DMS79 (cell line): ENCODE measurements at regions not wholly inside any gene's neighbourhood (a gene's known extent, or its start where the extent isn't known, plus 50 kb on each side); places are given as distances from the start of the nearest gene placed in this dataset.
"Not testable (repeated sequence)": the region's sequence is repeated elsewhere in the genome, so short reads cannot be mapped to it uniquely, and the experiment has no call there.

Experiments used
- DNase-seq: peaks from one replicate; lab custom pipeline; 2025; lab: John Stamatoyannopoulos, UW

DNA sequence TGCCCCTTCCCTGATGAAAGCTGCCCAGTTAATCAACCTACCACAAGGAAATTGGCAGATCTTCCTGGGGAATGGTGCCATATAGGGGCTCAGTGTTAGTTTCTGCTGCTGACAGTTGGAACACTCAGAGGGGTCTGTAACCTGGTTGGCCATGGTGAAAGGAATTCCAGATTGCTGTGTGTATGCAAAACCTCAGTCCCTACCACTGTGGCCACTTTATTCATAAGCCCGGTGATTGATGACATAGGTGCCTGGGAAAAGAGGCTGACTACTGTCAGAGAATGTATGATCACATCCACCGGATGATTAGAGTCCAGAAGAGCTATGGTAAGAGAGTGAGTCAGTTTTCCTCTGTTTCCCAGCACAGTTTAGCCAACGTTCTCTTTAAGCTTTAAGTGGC is 363.9 kb upstream of the NPAP1 start:
- not testable (repeated sequence) for DNase-seq

GRCh38 chr15:24316326-24316725 is 359.2 kb upstream of the NPAP1 start:
- not testable (repeated sequence) for DNase-seq

GRCh38 chr15:24318981-24319380 is 356.6 kb upstream of the NPAP1 start:
- no peak for DNase-seq

- DNase-seq = not testable (repeated sequence)
Measured at GRCh38 chr15:24324096-24324495, 351.5 kb upstream of the NPAP1 start.

DNA sequence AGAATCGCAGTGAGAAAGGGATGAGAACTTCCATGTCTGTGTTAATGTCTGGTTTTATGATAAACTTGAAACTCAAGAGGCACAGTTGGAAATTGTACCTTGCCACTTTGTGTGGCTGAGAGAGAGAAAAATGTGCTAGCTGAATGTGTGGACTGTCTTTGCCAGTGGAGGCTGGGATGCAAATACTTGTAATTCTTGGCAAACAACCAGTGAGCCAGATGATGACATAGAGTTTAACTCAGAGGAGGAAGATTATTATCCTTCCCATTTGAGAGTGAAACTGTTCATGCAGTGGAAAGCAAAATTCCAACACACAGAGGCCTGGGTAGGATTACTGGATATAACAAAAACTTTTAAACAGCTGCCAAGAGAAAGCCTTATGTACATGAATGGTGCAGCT is 349.1 kb upstream of the NPAP1 start:
- not testable (repeated sequence) for DNase-seq

DNA sequence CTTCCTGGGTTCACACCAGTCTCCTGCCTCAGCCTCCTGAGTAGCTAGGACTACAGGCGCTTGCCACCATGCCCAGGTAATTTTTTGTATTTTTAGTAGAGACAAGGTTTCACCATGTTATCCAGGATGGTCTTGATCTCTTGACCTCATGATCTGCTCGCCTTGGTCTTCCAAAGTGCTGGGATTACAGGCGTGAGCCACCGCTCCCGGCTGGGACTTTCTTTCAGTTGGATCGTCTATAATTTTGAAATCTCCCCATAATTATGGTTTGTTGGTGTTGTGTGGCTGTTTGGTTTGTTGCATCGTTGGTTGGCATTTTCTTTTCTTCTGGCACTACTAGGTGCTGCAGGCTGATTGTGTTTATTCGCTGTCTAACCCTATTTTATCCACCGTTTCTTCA is 343.6 kb upstream of the NPAP1 start:
- DNase-seq = not testable (repeated sequence)

GRCh38 chr15:24341876-24342275 is 333.7 kb upstream of the NPAP1 start:
- DNase-seq = not testable (repeated sequence)

GRCh38 chr15:24352777-24353176 is 322.8 kb upstream of the NPAP1 start:
- not testable (repeated sequence) for DNase-seq

DNA sequence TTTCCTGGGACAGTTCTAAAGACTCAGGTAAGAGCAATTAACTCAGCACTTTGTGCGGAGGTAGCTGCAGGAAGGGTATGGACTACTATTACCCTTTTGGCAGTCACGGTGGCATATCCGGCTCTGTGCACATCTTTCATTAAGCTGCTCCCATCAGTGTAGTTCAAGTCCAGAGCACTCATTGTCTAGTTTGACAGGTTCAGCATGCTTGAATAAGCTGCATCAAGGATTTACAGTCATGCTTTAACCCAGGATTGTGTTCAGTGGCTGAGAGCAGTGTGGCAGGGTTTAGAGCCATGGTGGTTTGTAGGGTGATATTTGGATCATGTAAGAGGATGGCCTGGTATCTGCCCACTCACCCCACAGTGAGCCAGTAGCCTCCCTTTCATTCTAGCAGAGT is 294.5 kb upstream of the NPAP1 start:
- not testable (repeated sequence) for DNase-seq

DNA sequence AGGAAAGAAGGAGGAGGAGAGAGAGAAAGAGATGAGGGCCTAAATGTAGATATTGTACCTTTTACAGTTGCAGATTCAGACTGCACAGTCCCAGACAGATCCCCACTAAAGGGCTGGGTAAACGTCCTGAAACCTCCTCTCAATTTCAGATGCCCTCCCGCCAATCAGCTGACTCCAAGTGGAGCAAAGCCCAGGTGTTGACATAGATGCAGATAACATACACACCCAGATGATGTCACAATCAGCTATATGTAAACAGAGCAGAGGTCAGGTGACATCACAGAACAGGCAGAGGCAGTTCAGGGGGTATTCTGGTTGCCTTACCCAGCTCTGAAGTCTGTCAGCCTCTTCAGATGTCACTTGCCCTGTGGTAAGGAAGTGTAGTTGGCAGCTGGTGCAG is 290.3 kb upstream of the NPAP1 start:
- not testable (repeated sequence) for DNase-seq

- DNase-seq = no peak
Measured at GRCh38 chr15:24394303-24394702, 281.3 kb upstream of the NPAP1 start.

GRCh38 chr15:24412649-24413048 is 262.9 kb upstream of the NPAP1 start:
- DNase-seq = not testable (repeated sequence)

- not testable (repeated sequence) for DNase-seq
Measured at GRCh38 chr15:24426286-24427054, 249.1 kb upstream of the NPAP1 start.

- not testable (repeated sequence) for DNase-seq
Measured at GRCh38 chr15:24427055-24427400, 248.5 kb upstream of the NPAP1 start.

GRCh38 chr15:24435075-24435820 is 240.3 kb upstream of the NPAP1 start:
- DNase-seq = not testable (repeated sequence)

GRCh38 chr15:24437270-24437669 is 238.3 kb upstream of the NPAP1 start:
- DNase-seq = not testable (repeated sequence)

DNA sequence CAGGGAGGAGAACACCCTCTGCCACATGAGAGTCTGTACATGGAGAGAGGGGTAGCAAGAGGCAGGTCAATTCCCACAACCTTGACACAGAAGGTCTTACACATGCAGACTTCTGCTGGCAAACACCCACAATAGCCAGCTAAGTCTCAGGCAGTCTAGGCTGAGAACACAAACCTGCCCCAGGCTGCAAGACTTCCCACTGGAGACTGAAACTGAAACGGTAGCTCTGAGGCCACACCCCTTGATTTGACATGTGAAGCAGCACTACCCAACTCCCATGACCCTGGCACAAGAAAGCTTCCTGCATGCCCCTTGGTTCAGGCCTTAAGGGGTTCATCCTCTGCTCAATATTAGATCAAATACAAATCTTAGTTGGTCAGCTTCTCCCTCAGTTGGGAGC is 237.8 kb upstream of the NPAP1 start:
- DNase-seq = not testable (repeated sequence)

DNA sequence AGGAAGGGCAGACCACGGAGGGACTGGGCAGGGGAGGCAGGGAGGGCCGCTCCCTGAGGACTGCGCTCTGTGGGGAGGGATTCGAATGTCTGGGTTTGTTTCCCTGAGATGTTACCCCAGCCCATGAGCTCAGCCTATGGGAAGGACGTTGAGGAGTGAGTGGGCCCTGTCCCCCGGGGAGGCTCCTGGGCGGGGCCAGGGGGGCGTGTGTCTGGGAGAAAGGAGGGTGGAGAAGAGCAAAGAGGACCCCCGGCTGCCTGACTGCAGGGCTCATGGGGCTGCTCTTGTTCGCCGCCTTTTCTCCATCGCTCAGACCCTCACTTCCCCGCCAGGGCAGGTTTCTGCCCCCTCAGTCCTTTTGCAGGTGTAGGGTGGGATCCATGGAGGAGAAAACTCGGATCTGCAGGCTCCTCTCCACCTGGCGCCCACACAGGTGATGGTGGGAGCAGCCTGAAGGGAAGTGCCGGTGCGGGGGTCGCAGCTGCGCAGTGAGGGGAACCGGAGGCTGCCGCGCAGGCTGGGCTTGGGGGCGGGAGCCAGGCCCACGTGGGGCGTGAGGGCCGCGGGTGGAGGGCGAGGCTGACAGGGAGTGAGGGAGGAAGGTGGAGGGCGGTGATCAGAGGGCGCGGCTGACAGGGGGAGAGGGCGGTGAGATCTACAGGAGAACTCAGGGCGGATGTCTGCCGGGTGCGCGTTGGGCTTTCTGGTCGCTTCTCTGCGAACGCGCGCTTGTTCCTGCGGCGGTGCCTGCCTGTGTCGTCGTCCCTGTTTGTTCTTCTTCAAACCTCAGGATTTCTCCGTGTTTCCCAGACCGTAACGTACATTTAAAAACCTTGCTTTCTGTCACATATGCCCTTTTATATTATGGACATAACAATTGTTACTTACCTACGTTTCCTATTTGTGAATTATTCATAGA is 198.2 kb upstream of the NPAP1 start:
- DNase-seq = not testable (repeated sequence)

DNA sequence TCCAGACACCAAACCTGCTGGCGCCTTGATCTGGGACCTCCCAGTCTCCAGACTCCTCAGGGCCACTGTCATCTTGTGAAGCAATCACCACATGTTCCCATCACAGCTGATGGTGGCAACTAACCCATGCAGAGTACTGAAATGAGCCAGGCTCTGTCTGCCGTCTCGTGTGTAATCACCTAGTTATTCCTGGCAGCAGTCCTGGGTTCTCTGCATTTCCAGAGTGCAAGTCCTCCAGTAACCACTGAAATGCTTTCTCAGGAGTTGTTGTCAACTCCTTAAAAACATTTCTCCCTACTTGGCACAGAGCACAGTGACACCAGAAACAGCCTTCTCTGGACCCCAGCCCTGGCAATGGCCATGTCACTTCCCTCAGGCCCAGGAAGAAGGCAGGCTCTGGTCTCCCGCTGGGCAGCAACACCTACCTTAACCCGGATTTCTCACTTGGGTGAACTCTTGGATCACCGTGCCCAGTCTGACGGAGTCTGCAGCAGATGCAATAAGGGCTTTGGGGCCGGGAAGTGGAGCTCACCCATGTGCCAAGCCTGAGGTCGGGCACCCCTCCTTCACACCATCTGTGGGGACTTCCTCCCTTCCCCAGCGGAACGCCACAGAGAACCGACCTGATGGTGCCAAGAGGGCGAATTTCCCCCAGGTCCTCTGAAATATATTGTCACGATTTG is 189.5 kb upstream of the NPAP1 start:
- DNase-seq = not testable (repeated sequence)

GRCh38 chr15:24488164-24488907 is 187.2 kb upstream of the NPAP1 start:
- DNase-seq = not testable (repeated sequence)

- DNase-seq = not testable (repeated sequence)
Measured at GRCh38 chr15:24505216-24505615, 170.4 kb upstream of the NPAP1 start.
